Sigmoid colon (tissue), 3 donors: ENCODE measurements at regions not wholly inside any gene's neighbourhood (a gene's known extent, or its start where the extent isn't known, plus 50 kb on each side); places are given as distances from the start of the nearest gene placed in this dataset.
"Not testable (repeated sequence)": the region's sequence is repeated elsewhere in the genome, so short reads cannot be mapped to it uniquely, and the experiment has no call there.

Experiments used
- CTCF ChIP-seq, 4 experiments: fragments of 450-650 bp in 3 of 4; fragments of 200-600 bp in 1 of 4; IDR thresholded peaks; one replicate each; pipeline ENCODE4 v1.5.1; 2016 to 2019; ENCODE audit warnings: antibody characterized with exemption in 4 of 4, mild to moderate bottlenecking in 3 of 4, moderate library complexity in 2 of 4
- POLR2A ChIP-seq, 2 donors: fragments of 450-650 bp; IDR thresholded peaks; one replicate each; pipeline ENCODE4 v1.6.1; 2016; ENCODE audit warnings: antibody characterized with exemption in 2 of 2, mild to moderate bottlenecking in 2 of 2, moderate library complexity in 2 of 2

DNA sequence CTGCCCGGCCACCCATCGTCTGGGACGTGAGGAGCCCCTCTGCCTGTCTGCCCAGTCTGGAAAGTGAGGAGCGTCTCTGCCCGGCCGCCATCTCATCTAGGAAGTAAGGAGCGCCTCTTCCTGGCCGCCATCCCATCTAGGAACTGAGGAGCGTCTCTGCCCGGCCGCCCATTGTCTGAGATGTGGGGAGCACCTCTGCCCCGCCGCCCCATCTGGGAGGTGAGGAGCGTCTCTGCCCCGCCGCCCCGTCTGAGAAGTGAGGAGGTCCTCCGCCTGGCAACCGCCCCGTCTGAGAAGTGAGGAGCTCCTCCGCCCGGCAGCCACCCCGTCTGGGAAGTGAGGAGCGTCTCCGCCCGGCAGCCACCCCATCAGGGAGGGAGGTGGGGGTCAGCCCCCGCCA is 56.4 kb upstream of the ZNF746 start:
- not testable (repeated sequence) for TF ChIP-seq CTCF, POLR2A (IDR thresholded peaks at IDR 0.05)
